ENCODE measurements at regions not wholly inside any gene's neighbourhood (a gene's known extent, or its start where the extent isn't known, plus 50 kb on each side); places are given as distances from the start of the nearest gene placed in this dataset.
"Not testable (repeated sequence)": the region's sequence is repeated elsewhere in the genome, so short reads cannot be mapped to it uniquely, and the experiment has no call there.

- no peak for DNase-seq
Measured at GRCh38 chr3:33919312-33920120, 121.1 kb downstream of the PDCD6IP start.

GRCh38 chr3:33920511-33920910 lies 122.1 kb downstream of the PDCD6IP start:
- no peak for DNase-seq

- DNase-seq: no peak
Measured at GRCh38 chr3:33921608-33922007, 123.2 kb downstream of the PDCD6IP start.

- no peak for DNase-seq
Measured at GRCh38 chr3:33926998-33927605, 128.7 kb downstream of the PDCD6IP start.

GRCh38 chr3:33929813-33930212 lies 131.4 kb downstream of the PDCD6IP start:
- DNase-seq: no peak

GRCh38 chr3:33931512-33931911 lies 133.1 kb downstream of the PDCD6IP start:
- DNase-seq: no peak

GRCh38 chr3:33932010-33932764 lies 133.8 kb downstream of the PDCD6IP start:
- DNase-seq: no peak

- no peak for DNase-seq
Measured at GRCh38 chr3:33936171-33936920, 137.9 kb downstream of the PDCD6IP start.

- no peak for DNase-seq
Measured at GRCh38 chr3:33936921-33937525, 138.6 kb downstream of the PDCD6IP start.

GRCh38 chr3:33937628-33938027 lies 139.2 kb downstream of the PDCD6IP start:
- DNase-seq: no peak

GRCh38 chr3:33940149-33940548 lies 141.7 kb downstream of the PDCD6IP start:
- DNase-seq: peak; percentile 63

- no peak for DNase-seq
Measured at GRCh38 chr3:33940736-33941135, 142.3 kb downstream of the PDCD6IP start.

GRCh38 chr3:33941804-33942203 lies 143.4 kb downstream of the PDCD6IP start:
- no peak for DNase-seq

GRCh38 chr3:33942483-33943150 lies 144.2 kb downstream of the PDCD6IP start:
- no peak for DNase-seq

- no peak for DNase-seq
Measured at GRCh38 chr3:33943277-33943676, 144.8 kb downstream of the PDCD6IP start.

- not testable (repeated sequence) for DNase-seq
Measured at GRCh38 chr3:33946612-33947011, 148.2 kb downstream of the PDCD6IP start.

GRCh38 chr3:33947272-33948195 lies 149.1 kb downstream of the PDCD6IP start:
- no peak for DNase-seq

- no peak for DNase-seq
Measured at GRCh38 chr3:33949074-33949473, 150.6 kb downstream of the PDCD6IP start.

- DNase-seq: peak; percentile 34
Measured at GRCh38 chr3:33954956-33955355, 156.5 kb downstream of the PDCD6IP start.

- DNase-seq: no peak
Measured at GRCh38 chr3:33956206-33956605, 157.8 kb downstream of the PDCD6IP start.

- DNase-seq: no peak
Measured at GRCh38 chr3:33956776-33957175, 158.3 kb downstream of the PDCD6IP start.
